HEK293 (cell line): ENCODE measurements at regions not wholly inside any gene's neighbourhood (a gene's known extent, or its start where the extent isn't known, plus 50 kb on each side); places are given as distances from the start of the nearest gene placed in this dataset.

Experiments used
- BCL11A ChIP-seq: fragments of 450-650 bp; formaldehyde crosslinking; IDR thresholded peaks from 2 replicates; pipeline ENCODE4 v1.5.1; 2016; ENCODE audit warnings: low read depth, missing biosample characterization, missing genetic modification characterization
- GLIS1 ChIP-seq: fragments of 450-650 bp; formaldehyde crosslinking; IDR thresholded peaks from 2 replicates; pipeline ENCODE4 v1.5.1; 2016; ENCODE audit warnings: missing biosample characterization, missing genetic modification characterization
- WT1 ChIP-seq: fragments of 450-650 bp; formaldehyde crosslinking; IDR thresholded peaks from 2 replicates; pipeline ENCODE4 v1.5.1; 2016; ENCODE audit warnings: missing biosample characterization, missing genetic modification characterization
- ZNF223 ChIP-seq: fragments of 450-650 bp; formaldehyde crosslinking; IDR thresholded peaks from 2 replicates; pipeline ENCODE4 v1.5.1; 2016; ENCODE audit warnings: missing biosample characterization, missing genetic modification characterization
- ZNF530 ChIP-seq: fragments of 450-650 bp; formaldehyde crosslinking; IDR thresholded peaks from 2 replicates; pipeline ENCODE4 v1.5.1; 2016; ENCODE audit warnings: low read depth, missing biosample characterization, missing genetic modification characterization
- ZNF561 ChIP-seq: fragments of 450-650 bp; IDR thresholded peaks from 2 replicates; pipeline ENCODE4 v1.5.1; 2018; ENCODE audit warnings: missing biosample characterization, missing genetic modification characterization, borderline replicate concordance
- ZNF658 ChIP-seq: fragments of 450-650 bp; formaldehyde crosslinking; IDR thresholded peaks from 2 replicates; pipeline ENCODE4; 2016; ENCODE audit warnings: missing biosample characterization, missing genetic modification characterization
- ZNF76 ChIP-seq: fragments of 450-650 bp; formaldehyde crosslinking; IDR thresholded peaks from 2 replicates; pipeline ENCODE4; 2016; ENCODE audit warnings: low read depth, missing biosample characterization, missing genetic modification characterization, borderline replicate concordance
- TF ChIP-seq, protein P1 (sequence below): fragments of 450-650 bp; formaldehyde crosslinking; conservative IDR thresholded peaks from 2 replicates; pipeline ENCODE4 v1.5.1; 2016; ENCODE audit warnings: low read depth, missing biosample characterization, missing genetic modification characterization
- TF ChIP-seq, protein P2 (sequence below): fragments of 450-650 bp; formaldehyde crosslinking; IDR thresholded peaks from 2 replicates; pipeline ENCODE4 v1.5.1; 2016; ENCODE audit warnings: missing biosample characterization, missing genetic modification characterization, borderline replicate concordance
- TF ChIP-seq, protein P3 (sequence below): fragments of 450-650 bp; formaldehyde crosslinking; conservative IDR thresholded peaks from 2 replicates; pipeline ENCODE4 v1.5.1; 2016; ENCODE audit warnings: low read depth, missing biosample characterization, missing genetic modification characterization
- TF ChIP-seq, protein P4 (sequence below): fragments of 450-650 bp; formaldehyde crosslinking; IDR thresholded peaks from 2 replicates; pipeline ENCODE4 v1.5.0; 2017; ENCODE audit warnings: missing biosample characterization, missing genetic modification characterization, borderline replicate concordance
- TF ChIP-seq, protein P5 (sequence below): fragments of 450-650 bp; formaldehyde crosslinking; IDR thresholded peaks from 2 replicates; pipeline ENCODE4 v1.5.1; 2016; ENCODE audit warnings: missing biosample characterization, missing genetic modification characterization, borderline replicate concordance
- TF ChIP-seq, protein P6 (sequence below): fragments of 450-650 bp; formaldehyde crosslinking; IDR thresholded peaks from 2 replicates; pipeline ENCODE4 v1.5.1; 2016; ENCODE audit warnings: missing biosample characterization, missing genetic modification characterization

DNA sequence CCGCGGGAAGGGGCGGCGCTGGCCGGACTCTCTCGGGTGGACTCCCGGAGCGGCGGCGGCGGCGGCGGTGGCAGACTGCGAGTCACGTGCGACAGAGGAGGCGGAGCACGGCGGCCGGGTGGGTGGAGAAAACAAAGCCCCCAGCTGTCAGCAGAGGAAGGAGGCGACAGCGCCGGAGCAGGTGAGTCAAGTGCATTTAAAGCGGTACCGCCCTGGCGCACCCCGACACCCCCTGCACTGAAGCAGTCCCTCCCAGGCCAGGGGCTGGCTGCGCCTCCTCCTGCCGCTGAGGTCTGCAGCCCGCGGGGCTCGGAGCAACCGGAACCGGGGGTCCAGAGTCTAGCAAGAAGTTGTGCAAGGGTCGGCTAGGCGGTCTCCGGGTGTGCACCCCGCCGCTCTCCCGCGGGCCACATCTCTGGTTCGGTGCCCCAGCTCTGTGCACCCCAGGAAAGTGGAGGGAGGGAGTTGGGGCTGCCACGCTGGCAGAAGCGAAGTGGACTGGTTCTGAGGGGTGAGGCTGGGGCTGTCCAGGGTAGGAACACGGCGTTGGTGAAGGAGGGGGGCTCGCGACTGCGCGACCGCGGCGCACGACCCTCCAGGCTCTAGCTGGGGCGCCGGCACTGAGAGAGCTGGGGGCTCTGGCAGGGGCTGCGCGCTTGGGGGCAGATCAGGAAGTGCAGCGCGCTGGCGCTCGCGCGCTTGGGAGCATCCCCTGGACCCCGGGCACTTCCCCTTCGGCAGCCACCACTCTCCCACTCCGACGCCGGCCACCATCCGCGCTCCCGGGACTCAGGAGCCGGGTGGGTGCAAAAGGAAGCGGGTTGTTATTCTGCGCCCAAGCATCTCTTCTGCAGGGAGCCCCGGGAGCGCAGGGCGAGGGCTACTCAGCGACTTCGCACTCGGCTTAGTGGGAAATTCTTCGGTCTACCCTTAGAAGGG lies 64.0 kb upstream of the MAPRE2 start (continued):
- TF ChIP-seq, protein P1, sequence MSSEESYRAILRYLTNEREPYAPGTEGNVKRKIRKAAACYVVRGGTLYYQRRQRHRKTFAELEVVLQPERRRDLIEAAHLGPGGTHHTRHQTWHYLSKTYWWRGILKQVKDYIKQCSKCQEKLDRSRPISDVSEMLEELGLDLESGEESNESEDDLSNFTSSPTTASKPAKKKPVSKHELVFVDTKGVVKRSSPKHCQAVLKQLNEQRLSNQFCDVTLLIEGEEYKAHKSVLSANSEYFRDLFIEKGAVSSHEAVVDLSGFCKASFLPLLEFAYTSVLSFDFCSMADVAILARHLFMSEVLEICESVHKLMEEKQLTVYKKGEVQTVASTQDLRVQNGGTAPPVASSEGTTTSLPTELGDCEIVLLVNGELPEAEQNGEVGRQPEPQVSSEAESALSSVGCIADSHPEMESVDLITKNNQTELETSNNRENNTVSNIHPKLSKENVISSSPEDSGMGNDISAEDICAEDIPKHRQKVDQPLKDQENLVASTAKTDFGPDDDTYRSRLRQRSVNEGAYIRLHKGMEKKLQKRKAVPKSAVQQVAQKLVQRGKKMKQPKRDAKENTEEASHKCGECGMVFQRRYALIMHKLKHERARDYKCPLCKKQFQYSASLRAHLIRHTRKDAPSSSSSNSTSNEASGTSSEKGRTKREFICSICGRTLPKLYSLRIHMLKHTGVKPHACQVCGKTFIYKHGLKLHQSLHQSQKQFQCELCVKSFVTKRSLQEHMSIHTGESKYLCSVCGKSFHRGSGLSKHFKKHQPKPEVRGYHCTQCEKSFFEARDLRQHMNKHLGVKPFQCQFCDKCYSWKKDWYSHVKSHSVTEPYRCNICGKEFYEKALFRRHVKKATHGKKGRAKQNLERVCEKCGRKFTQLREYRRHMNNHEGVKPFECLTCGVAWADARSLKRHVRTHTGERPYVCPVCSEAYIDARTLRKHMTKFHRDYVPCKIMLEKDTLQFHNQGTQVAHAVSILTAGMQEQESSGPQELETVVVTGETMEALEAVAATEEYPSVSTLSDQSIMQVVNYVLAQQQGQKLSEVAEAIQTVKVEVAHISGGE (tag by site-specific recombination): peak; percentile 31
- TF ChIP-seq, protein P2, sequence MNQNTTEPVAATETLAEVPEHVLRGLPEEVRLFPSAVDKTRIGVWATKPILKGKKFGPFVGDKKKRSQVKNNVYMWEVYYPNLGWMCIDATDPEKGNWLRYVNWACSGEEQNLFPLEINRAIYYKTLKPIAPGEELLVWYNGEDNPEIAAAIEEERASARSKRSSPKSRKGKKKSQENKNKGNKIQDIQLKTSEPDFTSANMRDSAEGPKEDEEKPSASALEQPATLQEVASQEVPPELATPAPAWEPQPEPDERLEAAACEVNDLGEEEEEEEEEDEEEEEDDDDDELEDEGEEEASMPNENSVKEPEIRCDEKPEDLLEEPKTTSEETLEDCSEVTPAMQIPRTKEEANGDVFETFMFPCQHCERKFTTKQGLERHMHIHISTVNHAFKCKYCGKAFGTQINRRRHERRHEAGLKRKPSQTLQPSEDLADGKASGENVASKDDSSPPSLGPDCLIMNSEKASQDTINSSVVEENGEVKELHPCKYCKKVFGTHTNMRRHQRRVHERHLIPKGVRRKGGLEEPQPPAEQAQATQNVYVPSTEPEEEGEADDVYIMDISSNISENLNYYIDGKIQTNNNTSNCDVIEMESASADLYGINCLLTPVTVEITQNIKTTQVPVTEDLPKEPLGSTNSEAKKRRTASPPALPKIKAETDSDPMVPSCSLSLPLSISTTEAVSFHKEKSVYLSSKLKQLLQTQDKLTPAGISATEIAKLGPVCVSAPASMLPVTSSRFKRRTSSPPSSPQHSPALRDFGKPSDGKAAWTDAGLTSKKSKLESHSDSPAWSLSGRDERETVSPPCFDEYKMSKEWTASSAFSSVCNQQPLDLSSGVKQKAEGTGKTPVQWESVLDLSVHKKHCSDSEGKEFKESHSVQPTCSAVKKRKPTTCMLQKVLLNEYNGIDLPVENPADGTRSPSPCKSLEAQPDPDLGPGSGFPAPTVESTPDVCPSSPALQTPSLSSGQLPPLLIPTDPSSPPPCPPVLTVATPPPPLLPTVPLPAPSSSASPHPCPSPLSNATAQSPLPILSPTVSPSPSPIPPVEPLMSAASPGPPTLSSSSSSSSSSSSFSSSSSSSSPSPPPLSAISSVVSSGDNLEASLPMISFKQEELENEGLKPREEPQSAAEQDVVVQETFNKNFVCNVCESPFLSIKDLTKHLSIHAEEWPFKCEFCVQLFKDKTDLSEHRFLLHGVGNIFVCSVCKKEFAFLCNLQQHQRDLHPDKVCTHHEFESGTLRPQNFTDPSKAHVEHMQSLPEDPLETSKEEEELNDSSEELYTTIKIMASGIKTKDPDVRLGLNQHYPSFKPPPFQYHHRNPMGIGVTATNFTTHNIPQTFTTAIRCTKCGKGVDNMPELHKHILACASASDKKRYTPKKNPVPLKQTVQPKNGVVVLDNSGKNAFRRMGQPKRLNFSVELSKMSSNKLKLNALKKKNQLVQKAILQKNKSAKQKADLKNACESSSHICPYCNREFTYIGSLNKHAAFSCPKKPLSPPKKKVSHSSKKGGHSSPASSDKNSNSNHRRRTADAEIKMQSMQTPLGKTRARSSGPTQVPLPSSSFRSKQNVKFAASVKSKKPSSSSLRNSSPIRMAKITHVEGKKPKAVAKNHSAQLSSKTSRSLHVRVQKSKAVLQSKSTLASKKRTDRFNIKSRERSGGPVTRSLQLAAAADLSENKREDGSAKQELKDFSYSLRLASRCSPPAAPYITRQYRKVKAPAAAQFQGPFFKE (tag by site-specific recombination): no peak
- no peak; the same call in none of the 2 replicates for TF ChIP-seq WT1
- TF ChIP-seq, protein P3, sequence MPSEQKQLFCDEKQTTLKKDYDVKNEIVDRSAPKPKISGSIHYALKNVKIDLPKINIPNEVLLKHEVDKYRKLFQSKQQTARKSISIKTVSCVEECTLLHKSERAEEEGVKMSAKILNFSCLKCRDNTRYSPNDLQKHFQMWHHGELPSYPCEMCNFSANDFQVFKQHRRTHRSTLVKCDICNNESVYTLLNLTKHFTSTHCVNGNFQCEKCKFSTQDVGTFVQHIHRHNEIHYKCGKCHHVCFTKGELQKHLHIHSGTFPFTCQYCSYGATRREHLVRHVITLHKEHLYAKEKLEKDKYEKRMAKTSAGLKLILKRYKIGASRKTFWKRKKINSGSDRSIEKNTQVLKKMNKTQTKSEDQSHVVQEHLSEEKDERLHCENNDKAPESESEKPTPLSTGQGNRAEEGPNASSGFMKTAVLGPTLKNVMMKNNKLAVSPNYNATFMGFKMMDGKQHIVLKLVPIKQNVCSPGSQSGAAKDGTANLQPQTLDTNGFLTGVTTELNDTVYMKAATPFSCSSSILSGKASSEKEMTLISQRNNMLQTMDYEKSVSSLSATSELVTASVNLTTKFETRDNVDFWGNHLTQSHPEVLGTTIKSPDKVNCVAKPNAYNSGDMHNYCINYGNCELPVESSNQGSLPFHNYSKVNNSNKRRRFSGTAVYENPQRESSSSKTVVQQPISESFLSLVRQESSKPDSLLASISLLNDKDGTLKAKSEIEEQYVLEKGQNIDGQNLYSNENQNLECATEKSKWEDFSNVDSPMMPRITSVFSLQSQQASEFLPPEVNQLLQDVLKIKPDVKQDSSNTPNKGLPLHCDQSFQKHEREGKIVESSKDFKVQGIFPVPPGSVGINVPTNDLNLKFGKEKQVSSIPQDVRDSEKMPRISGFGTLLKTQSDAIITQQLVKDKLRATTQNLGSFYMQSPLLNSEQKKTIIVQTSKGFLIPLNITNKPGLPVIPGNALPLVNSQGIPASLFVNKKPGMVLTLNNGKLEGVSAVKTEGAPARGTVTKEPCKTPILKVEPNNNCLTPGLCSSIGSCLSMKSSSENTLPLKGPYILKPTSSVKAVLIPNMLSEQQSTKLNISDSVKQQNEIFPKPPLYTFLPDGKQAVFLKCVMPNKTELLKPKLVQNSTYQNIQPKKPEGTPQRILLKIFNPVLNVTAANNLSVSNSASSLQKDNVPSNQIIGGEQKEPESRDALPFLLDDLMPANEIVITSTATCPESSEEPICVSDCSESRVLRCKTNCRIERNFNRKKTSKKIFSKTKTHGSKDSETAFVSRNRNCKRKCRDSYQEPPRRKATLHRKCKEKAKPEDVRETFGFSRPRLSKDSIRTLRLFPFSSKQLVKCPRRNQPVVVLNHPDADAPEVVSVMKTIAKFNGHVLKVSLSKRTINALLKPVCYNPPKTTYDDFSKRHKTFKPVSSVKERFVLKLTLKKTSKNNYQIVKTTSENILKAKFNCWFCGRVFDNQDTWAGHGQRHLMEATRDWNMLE (tag by site-specific recombination): no peak
- no peak for TF ChIP-seq ZNF561 (tag by site-specific recombination)
- TF ChIP-seq, protein P4, sequence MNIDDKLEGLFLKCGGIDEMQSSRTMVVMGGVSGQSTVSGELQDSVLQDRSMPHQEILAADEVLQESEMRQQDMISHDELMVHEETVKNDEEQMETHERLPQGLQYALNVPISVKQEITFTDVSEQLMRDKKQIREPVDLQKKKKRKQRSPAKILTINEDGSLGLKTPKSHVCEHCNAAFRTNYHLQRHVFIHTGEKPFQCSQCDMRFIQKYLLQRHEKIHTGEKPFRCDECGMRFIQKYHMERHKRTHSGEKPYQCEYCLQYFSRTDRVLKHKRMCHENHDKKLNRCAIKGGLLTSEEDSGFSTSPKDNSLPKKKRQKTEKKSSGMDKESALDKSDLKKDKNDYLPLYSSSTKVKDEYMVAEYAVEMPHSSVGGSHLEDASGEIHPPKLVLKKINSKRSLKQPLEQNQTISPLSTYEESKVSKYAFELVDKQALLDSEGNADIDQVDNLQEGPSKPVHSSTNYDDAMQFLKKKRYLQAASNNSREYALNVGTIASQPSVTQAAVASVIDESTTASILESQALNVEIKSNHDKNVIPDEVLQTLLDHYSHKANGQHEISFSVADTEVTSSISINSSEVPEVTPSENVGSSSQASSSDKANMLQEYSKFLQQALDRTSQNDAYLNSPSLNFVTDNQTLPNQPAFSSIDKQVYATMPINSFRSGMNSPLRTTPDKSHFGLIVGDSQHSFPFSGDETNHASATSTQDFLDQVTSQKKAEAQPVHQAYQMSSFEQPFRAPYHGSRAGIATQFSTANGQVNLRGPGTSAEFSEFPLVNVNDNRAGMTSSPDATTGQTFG: no peak
- no peak for TF ChIP-seq ZNF530 (tag by site-specific recombination)
- TF ChIP-seq, protein P5, sequence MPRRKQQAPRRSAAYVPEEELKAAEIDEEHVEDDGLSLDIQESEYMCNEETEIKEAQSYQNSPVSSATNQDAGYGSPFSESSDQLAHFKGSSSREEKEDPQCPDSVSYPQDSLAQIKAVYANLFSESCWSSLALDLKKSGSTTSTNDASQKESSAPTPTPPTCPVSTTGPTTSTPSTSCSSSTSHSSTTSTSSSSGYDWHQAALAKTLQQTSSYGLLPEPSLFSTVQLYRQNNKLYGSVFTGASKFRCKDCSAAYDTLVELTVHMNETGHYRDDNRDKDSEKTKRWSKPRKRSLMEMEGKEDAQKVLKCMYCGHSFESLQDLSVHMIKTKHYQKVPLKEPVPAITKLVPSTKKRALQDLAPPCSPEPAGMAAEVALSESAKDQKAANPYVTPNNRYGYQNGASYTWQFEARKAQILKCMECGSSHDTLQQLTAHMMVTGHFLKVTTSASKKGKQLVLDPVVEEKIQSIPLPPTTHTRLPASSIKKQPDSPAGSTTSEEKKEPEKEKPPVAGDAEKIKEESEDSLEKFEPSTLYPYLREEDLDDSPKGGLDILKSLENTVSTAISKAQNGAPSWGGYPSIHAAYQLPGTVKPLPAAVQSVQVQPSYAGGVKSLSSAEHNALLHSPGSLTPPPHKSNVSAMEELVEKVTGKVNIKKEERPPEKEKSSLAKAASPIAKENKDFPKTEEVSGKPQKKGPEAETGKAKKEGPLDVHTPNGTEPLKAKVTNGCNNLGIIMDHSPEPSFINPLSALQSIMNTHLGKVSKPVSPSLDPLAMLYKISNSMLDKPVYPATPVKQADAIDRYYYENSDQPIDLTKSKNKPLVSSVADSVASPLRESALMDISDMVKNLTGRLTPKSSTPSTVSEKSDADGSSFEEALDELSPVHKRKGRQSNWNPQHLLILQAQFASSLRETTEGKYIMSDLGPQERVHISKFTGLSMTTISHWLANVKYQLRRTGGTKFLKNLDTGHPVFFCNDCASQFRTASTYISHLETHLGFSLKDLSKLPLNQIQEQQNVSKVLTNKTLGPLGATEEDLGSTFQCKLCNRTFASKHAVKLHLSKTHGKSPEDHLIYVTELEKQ (tag by site-specific recombination): no peak
- TF ChIP-seq ZNF223: no peak
- TF ChIP-seq ZNF76 (tag by site-specific recombination): no peak
- TF ChIP-seq BCL11A (tag by site-specific recombination): no peak
- peak; percentile 92 for TF ChIP-seq GLIS1 (tag by site-specific recombination)
- TF ChIP-seq ZNF658 (tag by site-specific recombination): no peak
- TF ChIP-seq, protein P6, sequence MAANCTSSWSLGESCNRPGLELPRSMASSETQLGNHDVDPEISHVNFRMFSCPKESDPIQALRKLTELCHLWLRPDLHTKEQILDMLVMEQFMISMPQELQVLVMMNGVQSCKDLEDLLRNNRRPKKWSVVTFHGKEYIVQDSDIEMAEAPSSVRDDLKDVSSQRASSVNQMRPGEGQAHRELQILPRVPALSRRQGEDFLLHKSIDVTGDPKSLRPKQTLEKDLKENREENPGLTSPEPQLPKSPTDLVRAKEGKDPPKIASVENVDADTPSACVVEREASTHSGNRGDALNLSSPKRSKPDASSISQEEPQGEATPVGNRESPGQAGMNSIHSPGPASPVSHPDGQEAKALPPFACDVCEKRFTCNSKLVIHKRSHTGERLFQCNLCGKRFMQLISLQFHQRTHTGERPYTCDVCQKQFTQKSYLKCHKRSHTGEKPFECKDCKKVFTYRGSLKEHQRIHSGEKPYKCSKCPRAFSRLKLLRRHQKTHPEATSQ (tag by site-specific recombination): no peak
